KMS-11 (cell line): ENCODE measurements at regions not wholly inside any gene's neighbourhood (a gene's known extent, or its start where the extent isn't known, plus 50 kb on each side); places are given as distances from the start of the nearest gene placed in this dataset.

Experiments
- H2AFZ ChIP-seq: fragments of 200-600 bp; sonication (generic); 2 replicates; pipeline ENCODE4 v1.6.1; 2016; ENCODE audit warnings: antibody characterized with exemption, mixed run types, low read depth
- H3K27ac ChIP-seq: fragments of 200-600 bp; sonication (generic); 2 replicates; pipeline ENCODE4 v1.6.1; 2016; ENCODE audit warnings: mild to moderate bottlenecking, mixed run types
- H3K27me3 ChIP-seq: fragments of 200-600 bp; sonication (generic); 2 replicates; pipeline ENCODE4 v1.6.1; 2017; ENCODE audit warnings: mild to moderate bottlenecking, low read depth, mixed run types, moderate library complexity; ENCODE audit not compliant: insufficient read depth
- H3K36me3 ChIP-seq: fragments of 200-600 bp; sonication (generic); 2 replicates; pipeline ENCODE4 v1.6.1; 2017; ENCODE audit warnings: mild to moderate bottlenecking, mixed run types; ENCODE audit not compliant: insufficient read depth
- H3K4me1 ChIP-seq: fragments of 200-600 bp; sonication (generic); 2 replicates; pipeline ENCODE4 v1.6.1; 2016; ENCODE audit warnings: mild to moderate bottlenecking, low read depth, mixed run types; ENCODE audit not compliant: poor library complexity, severe bottlenecking
- H3K4me2 ChIP-seq: fragments of 200-600 bp; sonication (generic); 2 replicates; pipeline ENCODE4 v1.7.0; 2016; ENCODE audit warnings: mild to moderate bottlenecking, mixed run types
- H3K4me3 ChIP-seq: fragments of 200-600 bp; sonication (generic); IDR thresholded peaks from 2 replicates; pipeline ENCODE4 v1.6.1; 2017; ENCODE audit warnings: low read depth, low read length, mixed read lengths; ENCODE audit not compliant: insufficient read depth
- H3K79me2 ChIP-seq: fragments of 200-600 bp; sonication (generic); 2 replicates; pipeline ENCODE4 v1.6.1; 2016; ENCODE audit warnings: low read depth, mixed run types; ENCODE audit not compliant: insufficient read depth
- H3K9ac ChIP-seq: fragments of 200-600 bp; sonication (generic); 2 replicates; pipeline ENCODE4 v1.6.1; 2016; ENCODE audit warnings: mild to moderate bottlenecking, mixed run types
- H4K20me1 ChIP-seq: fragments of 200-600 bp; sonication (generic); 2 replicates; pipeline ENCODE4 v1.6.1; 2016; ENCODE audit warnings: mild to moderate bottlenecking, mixed run types; ENCODE audit not compliant: insufficient read depth
- CTCF ChIP-seq: fragments of 200-600 bp; sonication (generic); conservative IDR thresholded peaks from 2 replicates; pipeline ENCODE4 v1.6.1; 2017; ENCODE audit warnings: low read depth, mild to moderate bottlenecking, antibody characterized with exemption, low read length, moderate library complexity, mixed read lengths

DNA sequence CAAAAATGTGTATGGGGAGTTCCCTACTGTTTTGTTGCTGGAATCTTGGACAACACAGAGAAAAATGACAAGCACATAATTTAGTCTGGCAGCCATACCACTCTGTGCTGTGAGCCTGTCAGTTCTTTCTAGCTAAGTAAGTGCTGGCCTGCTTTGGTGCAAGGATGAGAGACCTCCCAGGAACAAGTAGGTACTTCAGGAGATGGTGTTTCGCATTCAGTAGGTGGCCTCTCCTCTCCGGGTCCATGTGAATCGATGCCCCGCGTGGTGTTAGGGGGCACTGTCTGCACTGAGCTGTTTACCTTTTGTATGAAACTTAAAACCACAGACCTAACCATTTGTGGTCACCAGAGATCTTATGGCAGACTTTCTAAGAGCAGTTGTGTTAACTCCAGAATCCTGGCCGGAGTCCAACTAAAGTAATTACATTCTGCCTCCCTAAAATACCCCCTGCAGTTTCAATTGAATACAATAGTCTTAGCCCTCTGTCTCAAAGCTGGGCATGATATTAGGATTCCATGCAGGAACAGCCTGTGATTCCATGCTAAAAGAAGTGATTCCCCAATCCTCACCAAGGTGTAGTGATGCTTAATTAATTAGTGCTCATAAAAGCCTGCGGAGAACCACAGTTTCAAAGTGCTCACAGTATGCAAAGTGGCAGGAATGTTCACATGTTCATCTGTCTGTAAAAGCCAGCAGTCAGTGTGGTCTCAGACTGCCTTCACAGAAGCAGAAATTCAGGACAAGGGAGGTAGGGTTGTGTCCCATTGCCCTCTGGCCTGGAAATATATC is 64.2 kb downstream of the LLPH start:
- no peaks in the 10 kb centered on the region for H3K79me2 ChIP-seq
- no peak overlapping the region; the same call in 1 of the 2 replicates for H3K27ac ChIP-seq
- H3K27me3 ChIP-seq = peaks cover 9% of the 10 kb centered on the region; the same call in 1 of the 2 replicates
- H3K4me1 ChIP-seq = peaks cover 31% of the 10 kb centered on the region
- peak; percentile 69 for TF ChIP-seq CTCF
- H4K20me1 ChIP-seq = no peaks in the 10 kb centered on the region
- H3K4me3 ChIP-seq = no peak overlapping the region
- no peak overlapping the region for H2AFZ ChIP-seq
- no peaks in the 10 kb centered on the region for H3K36me3 ChIP-seq
- peak overlapping the region; percentile 58 for H3K4me2 ChIP-seq
- no peak overlapping the region for H3K9ac ChIP-seq

- no peak overlapping the region; the same call in 1 of the 2 replicates for H3K27ac ChIP-seq
- no peak overlapping the region for H2AFZ ChIP-seq
- H3K9ac ChIP-seq = no peak overlapping the region
- peaks cover 9% of the 10 kb centered on the region; the same call in 1 of the 2 replicates for H3K27me3 ChIP-seq
- H4K20me1 ChIP-seq = no peaks in the 10 kb centered on the region
- H3K4me1 ChIP-seq = peaks cover 31% of the 10 kb centered on the region
- H3K4me3 ChIP-seq = no peak overlapping the region
- no peaks in the 10 kb centered on the region for H3K36me3 ChIP-seq
- H3K4me2 ChIP-seq = peak overlapping the region; percentile 58
- no peaks in the 10 kb centered on the region for H3K79me2 ChIP-seq
- no peak for TF ChIP-seq CTCF
These were observed 64.9 kb downstream of the LLPH start for GRCh38 chr12:66065641-66066136.

DNA sequence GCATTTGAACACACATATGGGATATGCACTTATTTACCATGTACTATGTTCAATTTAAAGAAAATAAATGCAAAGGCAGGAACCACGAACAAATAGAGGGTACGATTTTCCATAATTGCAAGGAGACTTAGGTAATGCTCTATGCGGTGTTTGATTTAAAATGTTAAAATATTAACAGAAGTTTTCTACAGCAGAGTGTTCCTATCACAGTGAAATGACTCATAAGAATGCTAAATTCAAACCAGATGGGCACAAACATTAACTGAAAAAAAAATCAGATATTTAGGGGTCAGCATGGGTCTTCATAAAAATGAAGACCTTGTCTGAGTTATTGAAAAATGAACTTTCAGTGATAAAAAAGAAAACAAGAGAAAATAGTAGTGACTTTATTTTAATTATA is 65.4 kb downstream of the LLPH start:
- Histone ChIP-seq H3K79me2 (no peaks in the 10 kb centered on the region), H3K27ac (no peak overlapping the region), H3K4me3 (no peak overlapping the region), H2AFZ (no peak overlapping the region), H4K20me1 (no peaks in the 10 kb centered on the region), H3K9ac (no peak overlapping the region), H3K4me2 (peak overlapping the region; percentile 58), H3K36me3 (no peaks in the 10 kb centered on the region), H3K4me1 (peaks cover 31% of the 10 kb centered on the region), H3K27me3 (peaks cover 9% of the 10 kb centered on the region; the same call in 1 of the 2 replicates)
- TF ChIP-seq CTCF = no peak

DNA sequence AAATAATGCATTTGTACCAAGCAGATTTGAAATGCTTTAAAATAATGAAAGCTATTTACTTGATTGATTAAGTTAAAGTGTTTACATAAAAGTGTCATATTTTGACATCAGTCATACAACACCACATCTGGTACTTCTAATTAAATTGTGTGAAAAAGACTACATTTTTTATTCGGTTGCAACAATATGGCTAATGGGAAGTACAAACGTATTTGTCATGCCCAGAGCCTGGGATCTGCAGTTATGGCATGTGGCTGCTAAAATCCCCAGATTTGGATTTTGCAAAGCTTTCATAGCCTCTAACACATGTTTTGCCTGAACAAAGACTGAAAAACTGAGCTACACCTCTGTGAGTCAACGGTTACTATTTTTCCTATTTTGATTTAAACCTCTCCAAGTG is 66.6 kb downstream of the LLPH start:
- Histone ChIP-seq H3K9ac (no peak overlapping the region), H3K36me3 (no peaks in the 10 kb centered on the region), H2AFZ (no peak overlapping the region), H4K20me1 (no peaks in the 10 kb centered on the region), H3K79me2 (no peaks in the 10 kb centered on the region), H3K4me2 (no peak overlapping the region), H3K27me3 (peaks cover 9% of the 10 kb centered on the region; the same call in 1 of the 2 replicates), H3K4me1 (peaks cover 31% of the 10 kb centered on the region), H3K27ac (no peak overlapping the region), H3K4me3 (no peak overlapping the region)
- TF ChIP-seq CTCF = no peak
